H1 (cell line): ENCODE measurements at regions not wholly inside any gene's neighbourhood (a gene's known extent, or its start where the extent isn't known, plus 50 kb on each side); places are given as distances from the start of the nearest gene placed in this dataset.

Source experiments
- CTCF ChIA-PET: fragments of 300-600 bp; sonication (Branson Sonifier 250); formaldehyde crosslinking; loops from one replicate; lab custom pipeline; 2021; ENCODE audit not compliant: partially characterized antibody; lab: Charles Lee
- POLR2A ChIA-PET: fragments of 300-600 bp; sonication (Branson Sonifier 250); formaldehyde crosslinking; loops from one replicate; lab custom pipeline; 2021; ENCODE audit warnings: inconsistent platforms; ENCODE audit not compliant: partially characterized antibody; lab: Charles Lee
- DNase-seq, 2 experiments: peaks; one replicate each; pipeline versions ENCODE4 v3.0.0 to v3.0.0-alpha.2; 2010 to 2022; ENCODE audit warnings: low spot score in 2 of 2, low read depth in 1 of 2, mixed read lengths in 1 of 2
- FAIRE-seq: peaks from 2 replicates; lab custom pipeline; 2011; peaks lifted over from hg19 to GRCh38; lab: Jason Lieb, UNC
- H2AFZ ChIP-seq: 2 replicates; pipeline ENCODE4 v1.8.1; 2012; ENCODE audit warnings: low read length, inconsistent platforms
- H2AK5ac ChIP-seq: 2 replicates; pipeline ENCODE4 v1.6.1; 2013; ENCODE audit warnings: low read depth, low read length
- H2BK120ac ChIP-seq: replicated peaks from 2 replicates; pipeline ENCODE3; 2013; ENCODE audit warnings: low read depth, low read length, inconsistent platforms
- H2BK12ac ChIP-seq: 2 replicates; pipeline ENCODE4 v1.6.1; 2013; ENCODE audit warnings: low read depth, low read length
- H2BK15ac ChIP-seq: 2 replicates; pipeline ENCODE4 v1.6.1; 2013; ENCODE audit warnings: low read length
- H2BK20ac ChIP-seq: 2 replicates; pipeline ENCODE4 v1.6.1; 2013; ENCODE audit warnings: low read length
- H2BK5ac ChIP-seq: 2 replicates; pipeline ENCODE4 v1.6.1; 2013; ENCODE audit warnings: low read depth, low read length
- H3K14ac ChIP-seq: 2 replicates; pipeline ENCODE4 v1.6.1; 2013; ENCODE audit warnings: inconsistent platforms; ENCODE audit not compliant: insufficient read length
- H3K18ac ChIP-seq: 2 replicates; pipeline ENCODE4 v1.6.1; 2013; ENCODE audit warnings: low read length; ENCODE audit errors: extremely low read depth
- H3K23ac ChIP-seq: 2 replicates; pipeline ENCODE4 v1.6.1; 2013; ENCODE audit warnings: inconsistent platforms; ENCODE audit not compliant: insufficient read length
- H3K23me2 ChIP-seq: 2 replicates; pipeline ENCODE4 v1.6.1; 2013; ENCODE audit warnings: low read depth, low read length
- H3K27ac ChIP-seq: 2 replicates; pipeline ENCODE4 v1.6.1; 2011; ENCODE audit warnings: low read depth, low read length, inconsistent platforms
- H3K27me3 ChIP-seq, 4 experiments: replicated peaks in 1 of 4; 1 replicate in 1 of 4; 2 replicates in 3 of 4; pipeline versions ENCODE4 v1.6.1 to v1.8.1; 2011 to 2013; ENCODE audit warnings: low read length in 3 of 4, mild to moderate bottlenecking in 3 of 4, inconsistent platforms in 2 of 4, mixed read lengths in 2 of 4, moderate library complexity in 1 of 4; ENCODE audit not compliant: control insufficient read depth in 3 of 4, insufficient read depth in 3 of 4; ENCODE audit errors: extremely low read depth in 1 of 4
- H3K36me3 ChIP-seq, 4 experiments: 2 replicates each; pipeline versions ENCODE4 v1.6.1 to v1.8.1; 2011 to 2013; ENCODE audit warnings: mild to moderate bottlenecking in 4 of 4, low read length in 3 of 4, moderate library complexity in 2 of 4, control low read depth in 1 of 4, inconsistent platforms in 1 of 4; ENCODE audit not compliant: insufficient read depth in 4 of 4, control insufficient read depth in 2 of 4
- H3K4ac ChIP-seq: replicated peaks from 2 replicates; pipeline ENCODE3; 2013; ENCODE audit warnings: low read length, low read depth, mixed read lengths, inconsistent platforms; ENCODE audit not compliant: insufficient read length
- H3K4me1 ChIP-seq, 4 experiments: replicated peaks in 1 of 4; 1 replicate in 1 of 4; 2 replicates in 3 of 4; pipeline versions ENCODE4 v1.6.1 to v1.8.1; 2011 to 2013; ENCODE audit warnings: low read length in 3 of 4, inconsistent platforms in 2 of 4, mixed read lengths in 1 of 4; ENCODE audit not compliant: insufficient read depth in 4 of 4, control insufficient read depth in 3 of 4
- H3K4me2 ChIP-seq, 2 experiments: 2 replicates each; pipeline versions ENCODE4 v1.6.1 to v1.8.1; 2011 to 2013; ENCODE audit warnings: low read depth in 2 of 2, low read length in 2 of 2, control low read depth in 1 of 2, inconsistent platforms in 1 of 2, mild to moderate bottlenecking in 1 of 2; ENCODE audit not compliant: insufficient read depth in 1 of 2
- H3K4me3 ChIP-seq, 4 experiments: fragments of 200-600, 300-600 bp in 1 of 4; sonication (generic), shearing (Covaris generic), sonication (Bioruptor Twin) in 1 of 4; 2 replicates each; pipeline versions ENCODE4 v1.5.1 to v1.8.1; 2011 to 2016; ENCODE audit warnings: low read length in 4 of 4, low read depth in 3 of 4, control low read depth in 2 of 4, inconsistent platforms in 2 of 4, mild to moderate bottlenecking in 2 of 4, mixed read lengths in 1 of 4, moderate library complexity in 1 of 4; ENCODE audit not compliant: insufficient read depth in 2 of 4; ENCODE audit errors: extremely low read depth in 1 of 4
- H3K56ac ChIP-seq: replicated peaks from 2 replicates; pipeline ENCODE3; 2013; ENCODE audit warnings: low read depth, mild to moderate bottlenecking, mixed read lengths, low read length, inconsistent platforms; ENCODE audit not compliant: insufficient read length
- H3K79me1 ChIP-seq: 2 replicates; pipeline ENCODE4 v1.6.1; 2013; ENCODE audit warnings: low read depth, low read length, control low read depth
- H3K79me2 ChIP-seq, 2 experiments: 2 replicates each; pipeline versions ENCODE4 v1.6.1 to v1.8.1; 2012 to 2013; ENCODE audit warnings: low read length in 2 of 2, mild to moderate bottlenecking in 2 of 2, inconsistent platforms in 1 of 2; ENCODE audit not compliant: insufficient read depth in 2 of 2, control insufficient read depth in 1 of 2
- H3K9ac ChIP-seq, 4 experiments: replicated peaks in 1 of 4; 1 replicate in 1 of 4; 2 replicates in 3 of 4; pipeline versions ENCODE4 v1.6.1 to v1.8.1; 2011 to 2013; ENCODE audit warnings: low read depth in 3 of 4, low read length in 3 of 4, control low read depth in 2 of 4, mild to moderate bottlenecking in 2 of 4, moderate library complexity in 2 of 4, inconsistent platforms in 1 of 4; ENCODE audit errors: extremely low read depth in 1 of 4
- H3K9me3 ChIP-seq, 2 experiments: 2 replicates each; pipeline versions ENCODE4 v1.6.1 to v1.8.1; 2012 to 2013; ENCODE audit warnings: mild to moderate bottlenecking in 2 of 2, moderate library complexity in 2 of 2, control low read depth in 1 of 2, inconsistent platforms in 1 of 2, low read depth in 1 of 2, low read length in 1 of 2, mixed read lengths in 1 of 2; ENCODE audit not compliant: insufficient read depth in 2 of 2
- H4K20me1 ChIP-seq, 2 experiments: replicated peaks in 1 of 2; 2 replicates each; pipeline versions ENCODE3 to v1.8.1; 2011 to 2013; ENCODE audit warnings: inconsistent platforms in 2 of 2, low read length in 2 of 2, mild to moderate bottlenecking in 1 of 2; ENCODE audit not compliant: insufficient read depth in 2 of 2, control insufficient read depth in 1 of 2
- H4K5ac ChIP-seq: 2 replicates; pipeline ENCODE4 v1.6.1; 2013; ENCODE audit warnings: low read length, low read depth, mixed read lengths, inconsistent platforms; ENCODE audit not compliant: insufficient read length
- H4K8ac ChIP-seq: 2 replicates; pipeline ENCODE4 v1.8.0; 2013; ENCODE audit warnings: mild to moderate bottlenecking, moderate library complexity, low read length, inconsistent platforms; ENCODE audit not compliant: insufficient read depth; ENCODE audit errors: extremely low read depth
- H4K91ac ChIP-seq: replicated peaks from 2 replicates; pipeline ENCODE3; 2013; ENCODE audit warnings: low read length, mixed read lengths, inconsistent platforms; ENCODE audit not compliant: insufficient read length
- ASH2L ChIP-seq: fragments of 200-600, 300-600 bp; sonication (generic); IDR thresholded peaks from one replicate; pipeline ENCODE4 v1.7.1; 2017; ENCODE audit warnings: low read length
- CBX8 ChIP-seq: fragments of 300-800, 300-1000 bp; sonication (generic); IDR thresholded peaks from 2 replicates; pipeline ENCODE4 v1.7.1; 2016; ENCODE audit warnings: low read depth, low read length, borderline replicate concordance
- EGR1 ChIP-seq: IDR thresholded peaks from 2 replicates; pipeline ENCODE4 v1.6.1; 2011; ENCODE audit warnings: low read depth, low read length, borderline replicate concordance
- EP300 ChIP-seq, 2 experiments: IDR thresholded peaks; 1 replicate in 1 of 2; 2 replicates in 1 of 2; pipeline ENCODE4 v1.6.1; 2011 to 2012; ENCODE audit warnings: low read depth in 2 of 2, low read length in 2 of 2, mild to moderate bottlenecking in 2 of 2, borderline replicate concordance in 1 of 2, inconsistent platforms in 1 of 2, moderate library complexity in 1 of 2
- HDAC6 ChIP-seq: IDR thresholded peaks from one replicate; pipeline ENCODE4 v1.7.1; 2012; ENCODE audit warnings: low read depth, mild to moderate bottlenecking, inconsistent platforms, low read length, moderate library complexity
- MAFK ChIP-seq: IDR thresholded peaks from 2 replicates; pipeline ENCODE4 v1.6.1; 2012; ENCODE audit warnings: low read depth, mild to moderate bottlenecking, improper control_type of control experiment, low read length
- NRF1 ChIP-seq: IDR thresholded peaks from 2 replicates; pipeline ENCODE4 v1.6.1; 2011; ENCODE audit warnings: mild to moderate bottlenecking, low read depth, low read length, improper control_type of control experiment
- POLR2AphosphoS5 ChIP-seq: IDR thresholded peaks from 2 replicates; pipeline ENCODE4 v1.6.1; 2011; ENCODE audit warnings: low read depth, low read length
- RFX5 ChIP-seq: IDR thresholded peaks from 2 replicates; pipeline ENCODE4 v1.6.1; 2011; ENCODE audit warnings: low read depth, low read length, improper control_type of control experiment, borderline replicate concordance
- RXRA ChIP-seq: IDR thresholded peaks from 2 replicates; pipeline ENCODE4 v1.6.1; 2011; ENCODE audit warnings: low read depth, mild to moderate bottlenecking, low read length, moderate library complexity; ENCODE audit not compliant: insufficient read depth
- SP2 ChIP-seq: IDR thresholded peaks from 2 replicates; pipeline ENCODE4 v1.6.1; 2012; ENCODE audit warnings: mild to moderate bottlenecking, low read length, inconsistent platforms
- TAF1 ChIP-seq: IDR thresholded peaks from 2 replicates; pipeline ENCODE4 v1.6.1; 2011; ENCODE audit warnings: mild to moderate bottlenecking, low read depth, low read length
- TAF7 ChIP-seq: optimal IDR thresholded peaks from 2 replicates; pipeline ENCODE3; 2011; ENCODE audit warnings: low read depth, mild to moderate bottlenecking, inconsistent platforms, low read length, moderate library complexity, borderline replicate concordance
- TEAD4 ChIP-seq: IDR thresholded peaks from 2 replicates; pipeline ENCODE4 v1.6.1; 2012; ENCODE audit warnings: low read depth, low read length, inconsistent platforms, mixed read lengths
- YY1 ChIP-seq: IDR thresholded peaks from 2 replicates; pipeline ENCODE4 v1.6.1; 2011; ENCODE audit warnings: low read depth, mild to moderate bottlenecking, low read length
- TF ChIP-seq, protein P1 (sequence below): IDR thresholded peaks from 2 replicates; pipeline ENCODE4 v1.6.1; 2012; ENCODE audit warnings: inconsistent platforms

DNA sequence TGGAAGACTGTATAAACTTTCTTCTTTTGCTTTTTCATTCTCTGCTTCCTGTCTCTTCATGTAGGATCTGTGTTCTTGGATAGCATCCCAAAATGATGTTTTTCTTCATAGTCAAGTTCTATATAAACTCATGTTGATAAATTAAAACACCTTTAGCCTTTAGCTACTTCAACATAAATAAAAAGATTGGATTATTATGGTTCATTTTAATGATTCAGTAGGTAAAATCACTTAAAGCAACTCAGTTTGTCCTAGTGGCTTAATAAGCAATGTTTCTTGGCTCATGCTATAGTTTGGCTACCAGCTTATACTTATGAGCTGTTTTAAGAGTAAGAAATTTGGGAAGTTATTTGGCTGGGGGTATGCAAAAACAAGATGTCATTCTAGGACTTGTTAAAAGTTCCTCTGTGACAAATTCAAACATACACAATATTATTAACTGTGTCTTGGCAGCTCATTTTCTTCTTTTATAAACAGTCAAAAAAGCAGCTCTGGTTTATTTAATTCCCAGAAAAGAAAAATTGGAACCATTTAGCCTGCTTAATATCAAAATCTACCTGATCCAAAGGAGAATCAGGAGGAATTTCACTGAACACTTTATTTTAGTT is 111.4 kb downstream of the TMTC3 start:
- no peak overlapping the region for H3K4me2 ChIP-seq
- no peak for FAIRE-seq
- no peak overlapping the region for H2AK5ac ChIP-seq
- H3K23ac ChIP-seq: no peak overlapping the region
- no peak overlapping the region for H2BK12ac ChIP-seq
- H3K14ac ChIP-seq: no peak overlapping the region
- DNase-seq: no peak
- no peak overlapping the region for H4K91ac ChIP-seq
- H3K4me1 ChIP-seq: peaks cover 0 to 3% (median 0%) of the 10 kb centered on the region in 4 experiments; a peak in 1 of 7 replicates
- no peak overlapping the region for H3K4ac ChIP-seq
- no peaks in the 10 kb centered on the region for H3K23me2 ChIP-seq
- CTCF ChIA-PET: interaction anchor here (0.6 kb wide), 1 partner anchor 116 kb away, joined by 3 read pairs; no protein-coding TSS in a partner anchor
- no peak overlapping the region for H3K56ac ChIP-seq
- no peaks in the 10 kb centered on the region for H3K79me1 ChIP-seq
- H4K8ac ChIP-seq: no peak overlapping the region
- no peaks in the 10 kb centered on the region for H3K36me3 ChIP-seq
- no peaks in the 10 kb centered on the region for H3K9me3 ChIP-seq
- H2BK120ac ChIP-seq: no peak overlapping the region
- POLR2A ChIA-PET: no interaction called here
- no peak overlapping the region for H4K5ac ChIP-seq
- no peak overlapping the region for H2BK20ac ChIP-seq
- H2BK5ac ChIP-seq: no peak overlapping the region
- H3K18ac ChIP-seq: no peak overlapping the region
- H3K79me2 ChIP-seq: no peaks in the 10 kb centered on the region
- H3K9ac ChIP-seq: no peak overlapping the region
- no peak overlapping the region for H2BK15ac ChIP-seq
- H2AFZ ChIP-seq: no peak overlapping the region
- no peak overlapping the region for H3K27ac ChIP-seq
- H4K20me1 ChIP-seq: no peaks in the 10 kb centered on the region
- no peaks in the 10 kb centered on the region for H3K27me3 ChIP-seq
- no peak overlapping the region for H3K4me3 ChIP-seq
- TF ChIP-seq ASH2L (no peak), TAF7 (no peak), TAF1 (no peak), MAFK (no peak), CBX8 (no peak), RFX5 (no peak), POLR2AphosphoS5 (no peak), HDAC6 (no peak), RXRA (no peak), SP2 (no peak), YY1 (no peak), NRF1 (no peak), EGR1 (no peak), EP300 (IDR thresholded peaks at IDR 0.05; ENCODE audit: borderline replicate concordance in 1 of 2, low read depth in 2 of 2, low read length in 2 of 2) (no peak), TEAD4 (no peak)
- TF ChIP-seq, protein P1, sequence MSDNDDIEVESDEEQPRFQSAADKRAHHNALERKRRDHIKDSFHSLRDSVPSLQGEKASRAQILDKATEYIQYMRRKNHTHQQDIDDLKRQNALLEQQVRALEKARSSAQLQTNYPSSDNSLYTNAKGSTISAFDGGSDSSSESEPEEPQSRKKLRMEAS: no peak
